Mesendoderm (in vitro differentiated cells): ENCODE measurements at regions not wholly inside any gene's neighbourhood (a gene's known extent, or its start where the extent isn't known, plus 50 kb on each side); places are given as distances from the start of the nearest gene placed in this dataset.

ENCODE experiments used
- DNase-seq: peaks from one replicate; pipeline ENCODE4 v3.0.0; 2013
- H2AK5ac ChIP-seq: 2 replicates; pipeline ENCODE4 v1.6.1; 2013; ENCODE audit warnings: low read length, inconsistent platforms
- H2BK120ac ChIP-seq: 2 replicates; pipeline ENCODE4 v1.6.1; 2013; ENCODE audit warnings: low read depth, mild to moderate bottlenecking, low read length, moderate library complexity, mixed read lengths
- H2BK15ac ChIP-seq: replicated peaks from 2 replicates; pipeline ENCODE4 v1.6.1; 2013; ENCODE audit warnings: low read depth, mild to moderate bottlenecking, moderate library complexity
- H2BK5ac ChIP-seq: 2 replicates; pipeline ENCODE4 v1.6.1; 2013; ENCODE audit warnings: low read length, inconsistent platforms
- H3K18ac ChIP-seq: 2 replicates; pipeline ENCODE4 v1.6.1; 2013; ENCODE audit warnings: mild to moderate bottlenecking, low read length, mixed read lengths
- H3K23ac ChIP-seq: one replicate; pipeline ENCODE4 v1.6.1; 2013; ENCODE audit warnings: low read length
- H3K27ac ChIP-seq: 2 replicates; pipeline ENCODE4 v1.5.1; 2013; ENCODE audit warnings: low read depth, mild to moderate bottlenecking, inconsistent platforms, low read length, moderate library complexity
- H3K27me3 ChIP-seq: 2 replicates; pipeline ENCODE4 v1.6.1; 2013; ENCODE audit warnings: low read length, control low read depth, mild to moderate bottlenecking, inconsistent platforms; ENCODE audit not compliant: insufficient read depth, poor library complexity
- H3K36me3 ChIP-seq: 2 replicates; pipeline ENCODE4 v1.6.1; 2013; ENCODE audit warnings: low read length, inconsistent platforms; ENCODE audit not compliant: control insufficient read depth, insufficient read depth
- H3K4ac ChIP-seq: one replicate; pipeline ENCODE4 v1.6.1; 2013; ENCODE audit warnings: low read depth, mild to moderate bottlenecking, low read length, moderate library complexity
- H3K4me1 ChIP-seq: 2 replicates; pipeline ENCODE4 v1.6.1; 2013; ENCODE audit warnings: low read depth, low read length, inconsistent platforms; ENCODE audit not compliant: control insufficient read depth
- H3K4me2 ChIP-seq: 2 replicates; pipeline ENCODE4 v1.6.1; 2013; ENCODE audit warnings: low read length
- H3K4me3 ChIP-seq: 2 replicates; pipeline ENCODE4 v1.5.1; 2013; ENCODE audit warnings: mild to moderate bottlenecking, low read length
- H3K56ac ChIP-seq: one replicate; pipeline ENCODE4 v1.6.1; 2013; ENCODE audit warnings: low read length
- H3K79me1 ChIP-seq: 2 replicates; pipeline ENCODE4 v1.6.1; 2013; ENCODE audit warnings: low read length, inconsistent platforms
- H3K79me2 ChIP-seq: 2 replicates; pipeline ENCODE4 v1.6.1; 2013; ENCODE audit warnings: mild to moderate bottlenecking, low read length; ENCODE audit not compliant: control insufficient read depth, insufficient read depth
- H3K9ac ChIP-seq: 2 replicates; pipeline ENCODE4 v1.6.1; 2013; ENCODE audit warnings: low read length, inconsistent platforms
- H4K5ac ChIP-seq: one replicate; pipeline ENCODE4 v1.6.1; 2013; ENCODE audit warnings: low read length
- H4K8ac ChIP-seq: one replicate; pipeline ENCODE4 v1.6.1; 2013; ENCODE audit warnings: low read depth, mild to moderate bottlenecking, control low read depth, low read length, moderate library complexity
- WGBS: extraction: QIAGEN DNeasy Blood & Tissue Kit; methylation state at CpG from one replicate; pipeline ENCODE4 v1.1.7; 2013; ENCODE audit warnings: low lambda C conversion rate, missing lambda C conversion rate; ENCODE audit not compliant: insufficient coverage; ENCODE audit errors: extremely low coverage; 5-methylcytosine and 5-hydroxymethylcytosine counted together

- no peak overlapping the region for H3K27ac ChIP-seq
- H3K4me3 ChIP-seq = no peak overlapping the region
- no peak overlapping the region for H3K56ac ChIP-seq
- no peak overlapping the region for H2AK5ac ChIP-seq
- H3K79me2 ChIP-seq = no peaks in the 10 kb centered on the region
- H3K79me1 ChIP-seq = no peaks in the 10 kb centered on the region
- WGBS = no CpG with 5 or more reads among the region's 1 CpG
- no peaks in the 10 kb centered on the region for H3K27me3 ChIP-seq
- no peak overlapping the region for H3K4me2 ChIP-seq
- no peak overlapping the region for H4K8ac ChIP-seq
- H4K5ac ChIP-seq = no peak overlapping the region
- H2BK15ac ChIP-seq = no peak overlapping the region
- no peak overlapping the region for H3K18ac ChIP-seq
- no peak overlapping the region for H3K4ac ChIP-seq
- no peaks in the 10 kb centered on the region for H3K36me3 ChIP-seq
- DNase-seq = no peak
- H3K23ac ChIP-seq = no peak overlapping the region
- H2BK5ac ChIP-seq = no peak overlapping the region
- H3K9ac ChIP-seq = no peak overlapping the region
- no peak overlapping the region for H2BK120ac ChIP-seq
- no peaks in the 10 kb centered on the region for H3K4me1 ChIP-seq
These were observed 294.0 kb upstream of the AKR1E2 start for GRCh38 chr10:4532011-4532410.

GRCh38 chr10:4529266-4529665, 296.7 kb upstream of the AKR1E2 start:
- Histone ChIP-seq H3K79me1 (no peaks in the 10 kb centered on the region), H3K4ac (no peak overlapping the region), H3K36me3 (no peaks in the 10 kb centered on the region), H3K23ac (no peak overlapping the region), H3K4me2 (no peak overlapping the region), H2BK120ac (no peak overlapping the region), H4K8ac (no peak overlapping the region), H2BK5ac (no peak overlapping the region), H3K9ac (no peak overlapping the region), H3K4me1 (no peaks in the 10 kb centered on the region), H3K18ac (no peak overlapping the region), H3K27ac (no peak overlapping the region), H2BK15ac (no peak overlapping the region), H3K27me3 (no peaks in the 10 kb centered on the region), H3K4me3 (no peak overlapping the region), H3K79me2 (no peaks in the 10 kb centered on the region), H3K56ac (no peak overlapping the region), H2AK5ac (no peak overlapping the region), H4K5ac (no peak overlapping the region)
- no peak for DNase-seq

GRCh38 chr10:4527281-4527970, 298.6 kb upstream of the AKR1E2 start:
- Histone ChIP-seq H3K4me2 (no peak overlapping the region), H3K4ac (no peak overlapping the region), H2BK5ac (no peak overlapping the region), H3K23ac (no peak overlapping the region), H3K9ac (no peak overlapping the region), H3K56ac (no peak overlapping the region), H2BK15ac (no peak overlapping the region), H3K36me3 (no peaks in the 10 kb centered on the region), H3K18ac (no peak overlapping the region), H4K8ac (no peak overlapping the region), H3K27ac (no peak overlapping the region), H3K4me1 (no peaks in the 10 kb centered on the region), H3K27me3 (no peaks in the 10 kb centered on the region), H3K4me3 (no peak overlapping the region), H3K79me2 (no peaks in the 10 kb centered on the region), H4K5ac (no peak overlapping the region), H2AK5ac (no peak overlapping the region), H2BK120ac (no peak overlapping the region), H3K79me1 (no peaks in the 10 kb centered on the region)
- WGBS = no CpG with 5 or more reads among the region's 7 CpGs
- no peak for DNase-seq

- no peak overlapping the region for H3K4ac ChIP-seq
- no peak overlapping the region for H2BK5ac ChIP-seq
- H2AK5ac ChIP-seq = no peak overlapping the region
- H3K4me2 ChIP-seq = no peak overlapping the region
- H3K9ac ChIP-seq = no peak overlapping the region
- H3K27ac ChIP-seq = no peak overlapping the region
- H2BK15ac ChIP-seq = no peak overlapping the region
- H3K4me3 ChIP-seq = no peak overlapping the region
- H3K79me2 ChIP-seq = no peaks in the 10 kb centered on the region
- no CpG with 5 or more reads among the region's 4 CpGs for WGBS
- H3K56ac ChIP-seq = no peak overlapping the region
- H3K27me3 ChIP-seq = no peaks in the 10 kb centered on the region
- H2BK120ac ChIP-seq = no peak overlapping the region
- H3K36me3 ChIP-seq = no peaks in the 10 kb centered on the region
- no peak overlapping the region for H3K18ac ChIP-seq
- H3K23ac ChIP-seq = no peak overlapping the region
- H3K79me1 ChIP-seq = no peaks in the 10 kb centered on the region
- H3K4me1 ChIP-seq = no peaks in the 10 kb centered on the region
- DNase-seq = no peak
- H4K5ac ChIP-seq = no peak overlapping the region
- H4K8ac ChIP-seq = no peak overlapping the region
These were observed 299.7 kb upstream of the AKR1E2 start for GRCh38 chr10:4526311-4526731.

- WGBS = no CpG with 5 or more reads among the region's 1 CpG
- Histone ChIP-seq H3K23ac (no peak overlapping the region), H2AK5ac (no peak overlapping the region), H3K18ac (no peak overlapping the region), H3K36me3 (no peaks in the 10 kb centered on the region), H4K5ac (no peak overlapping the region), H3K27ac (no peak overlapping the region), H3K4me3 (no peak overlapping the region), H3K4me1 (no peaks in the 10 kb centered on the region), H3K56ac (no peak overlapping the region), H2BK5ac (no peak overlapping the region), H3K79me1 (no peaks in the 10 kb centered on the region), H2BK120ac (no peak overlapping the region), H3K4ac (no peak overlapping the region), H3K4me2 (no peak overlapping the region), H4K8ac (no peak overlapping the region), H3K27me3 (no peaks in the 10 kb centered on the region), H3K9ac (no peak overlapping the region), H3K79me2 (no peaks in the 10 kb centered on the region), H2BK15ac (no peak overlapping the region)
- DNase-seq = no peak
These were observed 300.9 kb upstream of the AKR1E2 start for GRCh38 chr10:4525103-4525502.

GRCh38 chr10:4522296-4523000, 303.6 kb upstream of the AKR1E2 start:
- Histone ChIP-seq H3K4me1 (no peaks in the 10 kb centered on the region), H2BK5ac (no peak overlapping the region), H2AK5ac (no peak overlapping the region), H3K4ac (no peak overlapping the region), H3K27me3 (no peaks in the 10 kb centered on the region), H4K5ac (no peak overlapping the region), H2BK15ac (no peak overlapping the region), H3K23ac (no peak overlapping the region), H3K9ac (no peak overlapping the region), H3K27ac (no peak overlapping the region), H3K4me3 (no peak overlapping the region), H3K36me3 (no peaks in the 10 kb centered on the region), H4K8ac (no peak overlapping the region), H3K79me2 (no peaks in the 10 kb centered on the region), H3K56ac (no peak overlapping the region), H2BK120ac (no peak overlapping the region), H3K4me2 (no peak overlapping the region), H3K79me1 (no peaks in the 10 kb centered on the region), H3K18ac (no peak overlapping the region)
- no peak for DNase-seq
- WGBS = no CpG with 5 or more reads among the region's 8 CpGs
